ENCODE measurements at regions not wholly inside any gene's neighbourhood (a gene's known extent, or its start where the extent isn't known, plus 50 kb on each side); places are given as distances from the start of the nearest gene placed in this dataset.

DNA sequence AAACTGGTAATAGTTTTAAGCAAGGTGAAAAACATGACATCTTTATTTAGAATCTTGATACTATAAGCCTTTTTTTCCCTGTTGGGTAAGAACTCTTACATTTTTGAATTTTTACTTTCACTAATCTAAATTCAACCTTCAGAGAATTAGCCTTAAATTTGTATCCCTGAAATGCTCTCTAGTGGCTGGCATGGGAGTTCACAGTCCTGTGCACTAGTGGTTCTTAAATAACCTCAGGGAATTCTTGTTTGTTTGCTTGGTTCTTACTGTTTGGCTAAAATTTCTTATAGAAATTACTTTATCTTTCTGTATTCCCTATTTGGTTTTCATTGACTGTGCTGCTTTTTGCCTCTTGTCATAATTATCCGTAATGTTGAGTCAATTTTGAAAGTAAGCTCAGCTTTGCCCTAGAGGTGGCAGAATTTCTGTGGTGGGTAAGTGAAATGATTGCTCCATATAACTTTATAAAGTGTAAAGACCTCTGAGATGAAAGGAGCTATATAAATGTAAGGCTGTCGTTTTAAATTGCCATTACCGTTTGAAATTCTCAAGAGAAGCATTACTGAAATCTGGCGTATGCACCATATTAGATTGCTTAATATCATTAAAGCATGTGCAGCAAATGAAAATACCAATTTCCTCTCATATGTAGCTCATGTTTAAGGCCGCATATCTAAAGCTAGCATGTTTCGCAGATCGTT, 391.3 kb upstream of the FIGN start:
- TF ChIP-seq RAD21 (IDR thresholded peaks at IDR 0.05; ENCODE audit: low read depth) (peak; percentile 47), ZBTB7A (IDR thresholded peaks at IDR 0.05; ENCODE audit: low read depth) (no peak)
- TF ChIP-seq, protein P1, sequence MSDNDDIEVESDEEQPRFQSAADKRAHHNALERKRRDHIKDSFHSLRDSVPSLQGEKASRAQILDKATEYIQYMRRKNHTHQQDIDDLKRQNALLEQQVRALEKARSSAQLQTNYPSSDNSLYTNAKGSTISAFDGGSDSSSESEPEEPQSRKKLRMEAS (IDR thresholded peaks at IDR 0.05): no peak

DNA sequence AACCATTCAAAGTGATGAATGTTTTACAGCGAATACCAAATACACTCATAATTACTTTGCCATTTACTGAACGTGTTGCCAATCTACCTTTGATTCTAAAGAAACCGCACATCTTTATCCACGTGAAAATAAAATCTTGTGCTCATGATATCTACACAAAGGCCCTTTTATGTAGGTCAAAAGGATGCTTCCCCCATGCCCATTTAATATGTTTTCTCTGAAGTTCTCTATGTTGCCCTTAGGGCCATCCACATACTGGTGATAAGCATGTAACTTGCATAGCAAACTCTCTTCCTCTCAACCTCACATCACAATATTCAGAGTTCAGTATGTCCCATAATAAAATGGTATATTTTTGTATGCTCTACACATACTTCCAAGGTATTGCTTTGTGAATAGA, 380.0 kb upstream of the FIGN start:
- TF ChIP-seq EP300 (IDR thresholded peaks at IDR 0.05; ENCODE audit: borderline replicate concordance) (no peak), ZBTB7A (IDR thresholded peaks at IDR 0.05; ENCODE audit: low read depth) (no peak), TAF1 (IDR thresholded peaks at IDR 0.05; ENCODE audit: low read depth) (no peak), RAD21 (IDR thresholded peaks at IDR 0.05; ENCODE audit: low read depth) (no peak)
- TF ChIP-seq, protein P2, sequence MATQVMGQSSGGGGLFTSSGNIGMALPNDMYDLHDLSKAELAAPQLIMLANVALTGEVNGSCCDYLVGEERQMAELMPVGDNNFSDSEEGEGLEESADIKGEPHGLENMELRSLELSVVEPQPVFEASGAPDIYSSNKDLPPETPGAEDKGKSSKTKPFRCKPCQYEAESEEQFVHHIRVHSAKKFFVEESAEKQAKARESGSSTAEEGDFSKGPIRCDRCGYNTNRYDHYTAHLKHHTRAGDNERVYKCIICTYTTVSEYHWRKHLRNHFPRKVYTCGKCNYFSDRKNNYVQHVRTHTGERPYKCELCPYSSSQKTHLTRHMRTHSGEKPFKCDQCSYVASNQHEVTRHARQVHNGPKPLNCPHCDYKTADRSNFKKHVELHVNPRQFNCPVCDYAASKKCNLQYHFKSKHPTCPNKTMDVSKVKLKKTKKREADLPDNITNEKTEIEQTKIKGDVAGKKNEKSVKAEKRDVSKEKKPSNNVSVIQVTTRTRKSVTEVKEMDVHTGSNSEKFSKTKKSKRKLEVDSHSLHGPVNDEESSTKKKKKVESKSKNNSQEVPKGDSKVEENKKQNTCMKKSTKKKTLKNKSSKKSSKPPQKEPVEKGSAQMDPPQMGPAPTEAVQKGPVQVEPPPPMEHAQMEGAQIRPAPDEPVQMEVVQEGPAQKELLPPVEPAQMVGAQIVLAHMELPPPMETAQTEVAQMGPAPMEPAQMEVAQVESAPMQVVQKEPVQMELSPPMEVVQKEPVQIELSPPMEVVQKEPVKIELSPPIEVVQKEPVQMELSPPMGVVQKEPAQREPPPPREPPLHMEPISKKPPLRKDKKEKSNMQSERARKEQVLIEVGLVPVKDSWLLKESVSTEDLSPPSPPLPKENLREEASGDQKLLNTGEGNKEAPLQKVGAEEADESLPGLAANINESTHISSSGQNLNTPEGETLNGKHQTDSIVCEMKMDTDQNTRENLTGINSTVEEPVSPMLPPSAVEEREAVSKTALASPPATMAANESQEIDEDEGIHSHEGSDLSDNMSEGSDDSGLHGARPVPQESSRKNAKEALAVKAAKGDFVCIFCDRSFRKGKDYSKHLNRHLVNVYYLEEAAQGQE (IDR thresholded peaks at IDR 0.05; ENCODE audit: low read depth): no peak

DNA sequence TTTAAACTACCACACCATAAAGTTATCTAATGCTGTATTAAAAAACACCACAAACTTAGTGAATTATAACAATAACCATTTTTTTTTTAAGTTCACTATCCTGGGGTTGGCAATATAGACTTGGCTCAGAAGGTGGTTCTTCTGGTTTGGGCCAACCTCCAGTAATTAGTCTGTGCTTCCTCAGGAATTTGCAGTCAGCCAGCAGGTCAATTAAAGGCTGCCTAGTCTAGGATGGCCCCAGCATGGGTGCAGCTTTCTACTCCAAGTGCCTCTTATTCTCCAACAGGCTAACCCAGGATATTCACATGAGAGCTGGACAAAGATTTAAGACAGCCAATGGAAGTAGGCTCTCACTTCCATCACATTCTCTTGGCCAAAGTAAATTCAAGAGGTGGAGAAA, 379.1 kb upstream of the FIGN start:
- TF ChIP-seq TCF12 (IDR thresholded peaks at IDR 0.05; ENCODE audit: low read depth) (peak; percentile 88), YY1 (IDR thresholded peaks at IDR 0.05; ENCODE audit: low read depth) (peak; percentile 53; the same call in 1 of the 2 replicates), TAF1 (IDR thresholded peaks at IDR 0.05; ENCODE audit: low read depth) (no peak), CREB1 (IDR thresholded peaks at IDR 0.05; ENCODE audit: low read depth) (no peak), NFIC (IDR thresholded peaks at IDR 0.05) (peak; percentile 99), EGR1 (IDR thresholded peaks at IDR 0.05) (no peak), TEAD4 (IDR thresholded peaks at IDR 0.05) (peak; percentile 91), EP300 (IDR thresholded peaks at IDR 0.05; ENCODE audit: borderline replicate concordance) (peak; percentile 89), ZBTB7A (IDR thresholded peaks at IDR 0.05; ENCODE audit: low read depth) (no peak), CEBPB (IDR thresholded peaks at IDR 0.05) (peak; percentile 31; the same call in 1 of the 2 replicates), RAD21 (IDR thresholded peaks at IDR 0.05; ENCODE audit: low read depth) (peak; percentile 33; the same call in 1 of the 2 replicates), FOXM1 (IDR thresholded peaks at IDR 0.05; ENCODE audit: borderline replicate concordance, low read depth) (peak; percentile 70)
- TF ChIP-seq, protein P3, sequence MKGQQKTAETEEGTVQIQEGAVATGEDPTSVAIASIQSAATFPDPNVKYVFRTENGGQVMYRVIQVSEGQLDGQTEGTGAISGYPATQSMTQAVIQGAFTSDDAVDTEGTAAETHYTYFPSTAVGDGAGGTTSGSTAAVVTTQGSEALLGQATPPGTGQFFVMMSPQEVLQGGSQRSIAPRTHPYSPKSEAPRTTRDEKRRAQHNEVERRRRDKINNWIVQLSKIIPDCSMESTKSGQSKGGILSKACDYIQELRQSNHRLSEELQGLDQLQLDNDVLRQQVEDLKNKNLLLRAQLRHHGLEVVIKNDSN (IDR thresholded peaks at IDR 0.05): no peak
- TF ChIP-seq, protein P2 (IDR thresholded peaks at IDR 0.05; ENCODE audit: low read depth): no peak
- TF ChIP-seq, protein P1 (IDR thresholded peaks at IDR 0.05): peak; percentile 15; the same call in 1 of the 2 replicates

DNA sequence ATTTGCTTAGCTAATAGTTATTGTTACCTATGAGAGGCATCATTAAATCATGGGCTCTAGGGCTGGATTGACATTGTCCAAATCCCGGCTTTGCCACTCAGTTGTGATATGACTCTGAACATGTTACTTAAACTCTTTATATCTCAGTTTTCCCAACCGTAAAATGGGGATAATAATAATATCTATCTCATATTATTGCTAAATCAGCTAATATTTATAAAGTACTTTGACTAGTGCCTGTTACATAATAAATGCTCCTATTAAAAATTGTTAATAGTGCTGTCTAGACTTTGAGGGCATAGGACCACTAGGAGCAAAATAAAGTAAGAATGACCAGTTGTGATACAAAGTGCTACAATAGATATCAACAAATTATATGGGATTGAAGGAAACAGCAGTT, 376.3 kb upstream of the FIGN start:
- TF ChIP-seq ZBTB7A (IDR thresholded peaks at IDR 0.05; ENCODE audit: low read depth): no peak
- TF ChIP-seq YY1 (IDR thresholded peaks at IDR 0.05; ENCODE audit: low read depth): no peak
- no peak for TF ChIP-seq CREB1 (IDR thresholded peaks at IDR 0.05; ENCODE audit: low read depth)
- no peak for TF ChIP-seq RAD21 (IDR thresholded peaks at IDR 0.05; ENCODE audit: low read depth)
- no peak for TF ChIP-seq TAF1 (IDR thresholded peaks at IDR 0.05; ENCODE audit: low read depth)
- TF ChIP-seq, protein P2 (IDR thresholded peaks at IDR 0.05; ENCODE audit: low read depth): no peak
- TF ChIP-seq, protein P1 (IDR thresholded peaks at IDR 0.05): no peak
- TF ChIP-seq, protein P3 (IDR thresholded peaks at IDR 0.05): no peak

Data from Ishikawa (cell line).